ENCODE measurements at regions not wholly inside any gene's neighbourhood (a gene's known extent, or its start where the extent isn't known, plus 50 kb on each side); places are given as distances from the start of the nearest gene placed in this dataset.
"Not testable (repeated sequence)": the region's sequence is repeated elsewhere in the genome, so short reads cannot be mapped to it uniquely, and the experiment has no call there.

DNA sequence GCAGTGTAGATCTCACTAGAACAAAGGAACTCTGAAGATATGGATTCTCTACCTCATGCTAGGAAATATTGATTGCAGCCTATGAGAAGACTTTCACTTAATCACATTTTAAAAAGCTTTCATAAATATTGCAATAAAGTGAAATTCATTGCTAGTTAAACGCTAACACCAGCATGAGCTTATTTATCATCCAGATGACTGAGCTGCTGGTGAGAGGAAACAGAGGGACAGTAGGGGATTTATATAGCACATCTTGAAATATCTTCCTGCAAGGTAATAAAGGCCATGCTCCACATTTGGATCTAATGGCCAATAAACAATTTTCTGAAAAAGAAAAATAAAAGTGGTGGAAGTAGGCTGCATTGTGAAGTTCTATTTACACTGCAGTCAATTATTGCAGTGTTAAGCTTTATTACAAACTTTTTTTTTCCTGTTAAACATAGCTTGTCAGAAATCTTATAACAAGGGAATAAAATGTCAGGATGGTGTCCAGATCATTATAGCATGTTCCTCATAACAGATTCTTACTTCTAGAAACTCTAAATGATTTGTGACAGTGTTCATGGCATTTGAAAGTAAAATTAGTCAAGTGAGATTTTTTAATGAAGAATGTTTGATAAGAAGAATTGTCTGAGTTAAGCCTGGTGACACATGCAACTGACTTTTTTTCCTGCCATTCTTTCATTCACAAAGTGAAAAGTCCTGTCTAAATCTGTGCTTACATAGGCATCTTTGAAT, 342.6 kb downstream of the DMAC1 start:
- DNase-seq = no peak

- no peak for DNase-seq
Measured at GRCh38 chr9:7456377-7456776, 343.2 kb downstream of the DMAC1 start.

GRCh38 chr9:7454624-7455023, 345.0 kb downstream of the DMAC1 start:
- no peak for DNase-seq

DNA sequence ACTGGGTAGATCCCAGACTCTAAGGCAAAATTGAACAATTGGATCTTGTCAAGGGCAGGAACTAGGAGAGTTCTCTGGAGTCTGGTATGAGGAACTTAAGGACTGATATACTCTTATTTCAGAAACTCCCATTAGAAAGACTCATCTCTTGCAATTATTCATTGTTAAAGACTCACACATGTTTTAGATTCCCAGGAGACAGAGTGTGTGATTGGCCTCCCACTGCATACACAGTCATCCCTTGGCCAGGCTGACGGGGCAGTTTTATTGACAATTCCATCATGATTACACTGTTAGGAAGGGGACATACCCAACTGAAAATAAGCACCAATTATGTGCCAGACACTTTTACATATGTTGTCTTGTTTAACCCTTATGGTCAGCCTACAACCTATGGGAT, 347.2 kb downstream of the DMAC1 start:
- no peak for DNase-seq

GRCh38 chr9:7451062-7451461, 348.5 kb downstream of the DMAC1 start:
- no peak for DNase-seq

- no peak for DNase-seq
Measured at GRCh38 chr9:7443541-7443940, 356.0 kb downstream of the DMAC1 start.

DNA sequence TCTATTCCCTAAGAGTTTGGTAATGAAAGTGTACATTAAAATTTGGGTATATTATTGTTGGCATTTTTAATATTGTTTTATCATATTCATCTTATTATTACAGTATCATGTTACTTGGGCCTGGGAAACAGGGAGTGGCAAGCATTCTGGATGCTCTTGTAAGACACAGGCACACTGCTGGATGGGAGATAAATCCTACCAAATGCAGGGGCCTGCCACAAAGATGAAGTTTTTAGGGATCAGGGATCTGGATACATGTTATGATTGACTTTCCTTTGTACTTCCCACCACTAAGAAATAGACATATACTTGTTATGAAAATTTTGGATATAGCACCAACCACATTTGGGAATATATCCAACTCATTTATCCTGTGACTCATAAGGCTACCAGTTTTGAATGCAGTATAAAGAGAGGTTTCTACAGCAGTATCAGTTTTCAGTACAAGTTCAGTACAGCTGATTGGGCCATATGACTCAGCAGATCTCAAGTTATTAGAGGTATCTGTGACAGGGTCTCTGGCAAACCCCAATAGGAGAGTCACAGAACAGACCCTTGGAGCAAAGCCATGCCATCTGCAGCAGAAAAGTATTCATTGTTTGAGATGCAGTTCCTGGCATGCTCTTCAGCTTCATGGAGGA, 360.1 kb downstream of the DMAC1 start:
- no peak for DNase-seq

- no peak for DNase-seq
Measured at GRCh38 chr9:7436754-7437153, 362.8 kb downstream of the DMAC1 start.

DNA sequence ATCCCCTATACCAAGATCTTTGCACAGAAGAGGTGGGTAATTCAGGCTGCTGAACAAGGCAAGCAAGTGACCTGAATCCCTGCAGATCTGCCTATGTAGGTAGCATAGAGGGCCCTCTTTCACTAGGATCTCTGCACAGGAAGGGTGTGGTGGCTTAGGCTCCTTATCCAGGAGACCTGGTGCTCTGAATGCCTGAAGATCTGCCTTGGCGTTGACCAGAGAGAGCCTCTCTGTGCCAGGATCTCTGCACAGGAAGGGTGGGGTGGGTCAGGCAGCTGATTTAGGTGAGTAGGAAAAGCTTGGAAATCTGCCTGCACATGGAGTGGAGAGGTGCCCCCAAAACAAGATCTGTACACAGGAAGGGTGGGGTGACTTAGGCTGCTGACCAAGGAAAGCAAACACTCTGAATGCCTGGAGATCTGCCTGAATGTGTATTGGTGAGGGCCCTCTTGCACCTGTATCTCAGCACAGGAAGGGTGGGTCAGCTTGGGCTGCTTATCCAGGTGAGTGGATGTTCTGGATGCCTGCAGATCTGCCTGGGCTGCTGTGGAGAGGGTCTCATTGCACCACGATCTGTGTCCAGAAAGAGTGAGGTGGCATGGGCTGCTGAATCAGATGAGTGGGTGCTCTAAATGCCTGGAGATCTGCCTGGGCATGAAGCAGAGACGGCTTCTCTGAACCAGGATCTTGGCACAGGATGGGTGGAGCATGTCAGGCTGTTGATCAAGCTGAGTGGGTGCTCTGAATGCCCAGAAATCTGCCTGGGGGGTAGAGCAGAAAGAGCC, 365.9 kb downstream of the DMAC1 start:
- no peak for DNase-seq

DNA sequence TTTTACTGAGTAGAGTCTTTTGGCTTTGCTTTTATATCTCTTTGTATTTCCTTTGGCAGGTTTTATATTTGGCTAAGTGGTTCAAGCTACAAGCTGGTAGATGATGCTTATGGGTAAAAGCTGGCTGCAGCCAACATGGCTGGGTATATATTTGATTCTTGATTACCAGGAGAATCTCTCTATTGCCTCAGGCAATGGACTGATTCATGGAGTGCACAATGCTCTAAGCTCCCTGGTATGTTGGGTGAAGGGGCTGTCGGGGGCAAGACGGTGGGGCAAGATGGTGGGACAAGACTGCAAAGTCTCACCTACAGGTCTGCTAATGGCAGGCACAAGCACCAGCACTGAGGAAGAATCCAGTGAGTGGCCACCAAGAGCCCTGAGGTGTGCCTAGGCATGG, 366.6 kb downstream of the DMAC1 start:
- no peak for DNase-seq

GRCh38 chr9:7417397-7417796, 382.2 kb downstream of the DMAC1 start:
- not testable (repeated sequence) for DNase-seq

DNA sequence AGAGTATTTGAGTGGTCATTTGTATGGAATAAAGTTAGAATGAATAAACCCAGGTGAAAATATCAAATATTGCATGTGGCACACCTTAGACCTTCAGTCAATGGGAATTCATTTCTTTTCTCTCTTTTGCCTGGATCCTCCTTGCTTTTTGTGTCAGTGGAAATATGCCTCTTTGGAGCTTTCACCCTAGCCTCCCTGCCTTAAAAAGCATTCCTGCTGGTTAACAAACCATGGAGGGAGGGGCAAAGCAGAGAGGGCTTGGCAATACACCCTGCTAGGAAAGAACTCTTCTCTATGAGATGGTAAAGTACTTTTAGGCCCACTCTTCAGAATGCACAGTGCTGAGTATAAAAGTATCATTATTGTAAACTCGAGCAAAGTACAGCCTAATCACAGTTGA, 383.7 kb downstream of the DMAC1 start:
- no peak for DNase-seq

GRCh38 chr9:7408845-7409244, 390.7 kb downstream of the DMAC1 start:
- DNase-seq = no peak

DNA sequence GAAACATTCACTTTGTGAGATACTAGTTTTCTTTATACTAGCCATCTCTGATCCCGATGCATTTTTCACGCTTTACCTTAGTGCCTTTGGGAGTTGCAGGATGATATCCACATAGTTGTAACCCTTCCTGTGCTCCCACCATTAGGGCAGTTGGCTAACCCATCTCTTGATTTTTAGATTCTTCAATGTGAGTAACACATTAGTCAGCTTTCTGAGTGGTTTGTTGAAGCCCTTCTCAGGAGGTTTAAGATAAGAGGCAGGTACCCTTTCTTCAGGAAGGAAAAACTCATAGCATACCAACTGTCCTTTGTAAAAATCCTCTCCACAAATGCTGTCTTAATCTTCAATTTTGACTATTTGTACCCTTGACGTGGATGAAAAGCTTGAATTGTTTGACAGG, 392.3 kb downstream of the DMAC1 start:
- no peak for DNase-seq

DNA sequence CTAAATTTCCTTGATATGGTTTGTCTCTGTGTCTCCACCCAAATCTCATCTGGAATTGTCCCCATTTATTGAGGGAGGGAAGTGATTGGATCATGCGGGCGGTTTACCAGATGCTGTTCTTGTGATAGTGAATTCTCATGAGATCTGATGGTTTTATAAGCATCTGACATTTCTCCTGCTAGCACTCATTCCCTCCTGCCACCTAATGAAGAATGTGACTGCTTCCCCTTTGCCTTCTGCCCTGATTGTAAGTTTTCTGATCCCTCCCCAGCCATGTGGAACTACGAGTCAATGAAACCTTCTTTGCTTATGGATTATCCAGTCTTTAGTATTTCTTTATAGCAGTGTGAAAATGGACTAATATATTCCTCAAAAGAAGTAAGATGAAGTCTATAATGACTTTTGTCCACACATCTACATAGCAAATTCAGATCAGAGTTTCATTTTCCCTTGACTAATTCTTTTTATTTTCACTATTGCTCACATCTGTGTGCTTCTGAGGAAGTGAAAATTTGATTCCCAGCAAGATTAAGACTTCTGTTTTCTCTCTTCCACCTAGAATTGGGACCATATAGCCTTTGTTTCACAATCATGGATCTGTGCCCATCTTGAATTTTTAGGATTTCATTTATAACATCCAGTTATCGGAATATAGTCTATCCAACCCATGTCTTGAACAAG, 393.5 kb downstream of the DMAC1 start:
- no peak for DNase-seq

- no peak for DNase-seq
Measured at GRCh38 chr9:7403839-7404487, 395.6 kb downstream of the DMAC1 start.

- DNase-seq = no peak
Measured at GRCh38 chr9:7403028-7403389, 396.6 kb downstream of the DMAC1 start.

GRCh38 chr9:7402334-7403027, 397.1 kb downstream of the DMAC1 start:
- DNase-seq = no peak

- no peak for DNase-seq
Measured at GRCh38 chr9:7401116-7401515, 398.5 kb downstream of the DMAC1 start.

- no peak for DNase-seq
Measured at GRCh38 chr9:7394002-7394774, 405.4 kb downstream of the DMAC1 start.

DNA sequence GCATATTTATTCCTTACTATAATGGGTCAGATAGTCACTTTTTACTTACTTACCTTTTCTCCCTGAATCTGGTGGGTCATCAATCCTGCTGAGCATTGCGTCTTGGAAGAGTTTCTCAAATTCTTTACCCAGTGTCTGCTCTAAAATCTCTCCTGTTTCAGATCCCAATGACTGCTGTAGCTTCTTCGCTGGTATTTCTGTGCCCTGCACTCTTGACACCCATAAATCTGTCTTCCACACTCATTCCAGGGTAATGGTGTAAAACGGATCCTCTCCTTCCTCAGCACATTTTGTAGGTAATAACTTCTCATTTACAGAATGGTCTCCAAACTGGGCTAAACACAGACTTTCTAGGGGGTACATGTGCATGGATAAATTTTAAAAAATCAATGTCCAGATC, 407.4 kb downstream of the DMAC1 start:
- DNase-seq = no peak

DNA sequence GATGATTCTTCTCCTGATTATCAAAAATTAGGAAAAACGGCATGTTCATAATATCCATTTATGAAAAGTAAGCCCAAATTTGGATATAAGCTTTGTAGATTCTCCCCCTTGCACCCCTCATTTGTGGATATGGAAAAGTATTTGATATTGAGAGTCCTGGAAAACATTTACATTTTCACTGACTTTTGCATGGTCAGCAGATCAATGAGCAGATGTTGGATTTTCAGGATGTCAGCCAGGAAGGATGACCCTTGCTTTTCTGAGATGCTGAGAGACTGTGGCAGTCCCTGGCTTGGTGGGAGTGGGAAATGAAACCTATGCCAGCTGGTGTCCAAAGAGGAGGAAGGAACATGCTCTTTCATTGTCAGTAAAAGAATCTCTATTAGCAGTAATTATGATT, 410.8 kb downstream of the DMAC1 start:
- no peak for DNase-seq

Measured in CD4-positive, alpha-beta T cell treated with Interleukin-17A for 4 hours (primary cell).